Medulla oblongata (tissue), 1 donor: ENCODE measurements at regions not wholly inside any gene's neighbourhood (a gene's known extent, or its start where the extent isn't known, plus 50 kb on each side); places are given as distances from the start of the nearest gene placed in this dataset.
"Not testable (repeated sequence)": the region's sequence is repeated elsewhere in the genome, so short reads cannot be mapped to it uniquely, and the experiment has no call there.

ENCODE experiments used
- DNase-seq: peaks from one replicate; pipeline ENCODE4 v3.0.0-alpha.2; 2015; ENCODE audit errors: extremely low spot score

DNA sequence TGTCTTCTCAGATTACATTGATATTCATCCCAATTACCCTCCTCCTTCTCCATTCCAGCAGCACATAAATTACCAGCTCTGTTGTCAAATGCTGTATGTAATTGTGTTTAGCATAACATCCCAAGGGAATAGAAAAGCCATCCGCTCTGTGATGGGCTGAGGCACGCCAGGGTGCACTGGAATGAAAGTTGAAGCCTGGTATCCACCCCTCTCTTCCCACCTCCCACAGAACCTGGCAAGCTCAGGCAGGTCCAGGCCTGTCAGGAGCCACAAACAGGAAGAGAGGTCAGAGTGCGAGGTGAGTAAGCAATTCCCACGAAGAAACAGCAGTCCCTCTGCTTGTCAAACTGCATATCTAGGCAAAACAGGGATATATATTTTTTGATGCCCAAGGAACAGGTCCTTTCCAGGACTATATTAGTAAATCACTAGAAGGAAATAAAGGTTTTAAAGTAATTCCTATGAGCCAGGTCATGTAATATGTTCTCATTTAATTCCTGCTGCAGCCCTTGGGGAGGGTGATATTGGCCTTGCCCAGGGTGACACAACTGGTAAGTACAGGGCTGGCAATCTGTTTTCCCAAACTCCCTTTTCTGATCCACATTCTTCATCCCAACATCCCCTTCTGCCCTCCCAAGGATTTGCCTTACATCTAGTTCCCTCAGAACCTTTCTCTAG, 155.6 kb upstream of the GHITM start:
- DNase-seq = no peak

- no peak for DNase-seq
Observed at GRCh38 chr10:83984256-83984640, 155.1 kb upstream of the GHITM start.

GRCh38 chr10:83986800-83987199, 152.5 kb upstream of the GHITM start:
- DNase-seq = no peak

GRCh38 chr10:83987216-83987615, 152.1 kb upstream of the GHITM start:
- no peak for DNase-seq

- no peak for DNase-seq
Observed at GRCh38 chr10:83988435-83988834, 150.9 kb upstream of the GHITM start.

DNA sequence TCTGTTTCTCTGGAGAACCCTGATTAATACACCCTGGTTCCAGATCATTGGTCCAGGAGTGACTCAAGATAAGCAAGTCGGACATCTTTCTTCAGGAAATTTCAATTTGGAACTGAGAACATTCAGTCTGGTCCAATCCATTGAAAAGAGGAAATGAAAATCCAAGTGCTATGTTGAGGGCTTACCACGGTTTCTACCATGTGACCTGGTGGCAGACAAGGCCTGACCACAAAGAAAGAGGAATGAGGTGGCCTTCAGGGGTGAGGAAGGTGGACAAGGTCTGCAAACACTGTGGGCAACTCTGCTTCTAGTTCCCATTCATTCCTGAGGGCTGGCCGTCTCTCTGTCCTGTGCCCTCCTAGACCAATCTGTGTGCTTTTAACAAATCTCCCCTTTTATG, 149.2 kb upstream of the GHITM start:
- DNase-seq = peak; percentile 86

GRCh38 chr10:83991986-83992753, 147.1 kb upstream of the GHITM start:
- DNase-seq = no peak

- no peak for DNase-seq
Observed at GRCh38 chr10:83994325-83994724, 145.0 kb upstream of the GHITM start.

DNA sequence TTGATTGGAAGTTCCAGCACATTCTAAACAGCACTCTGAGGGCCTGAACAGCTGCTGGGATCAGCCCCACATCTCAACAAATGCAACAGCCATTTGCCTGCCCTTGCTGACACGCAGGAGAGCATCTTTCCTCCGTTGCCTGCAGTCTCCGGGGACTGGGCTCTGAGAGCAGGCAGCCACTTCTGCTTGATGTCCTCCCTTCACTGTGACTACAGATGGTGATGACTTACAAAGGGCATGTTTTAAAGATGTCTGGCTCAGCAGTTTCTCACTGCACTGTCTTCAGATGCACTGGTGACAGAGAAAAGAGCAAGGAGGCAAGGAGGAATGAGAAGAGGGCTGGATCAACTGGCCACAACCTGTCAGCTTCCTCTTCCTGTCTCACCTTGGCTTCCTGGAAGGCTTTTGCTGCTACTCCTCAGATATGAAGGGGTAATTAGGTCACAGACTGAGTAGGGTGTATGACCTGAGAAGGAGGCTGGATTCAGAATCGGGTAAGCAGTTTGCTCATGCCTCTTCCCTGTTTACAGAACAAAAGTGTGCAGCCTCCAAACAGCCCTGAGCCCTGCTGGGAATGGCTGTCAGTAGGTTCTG, 143.5 kb upstream of the GHITM start:
- DNase-seq = no peak

- no peak for DNase-seq
Observed at GRCh38 chr10:84004221-84004620, 135.1 kb upstream of the GHITM start.

GRCh38 chr10:84005403-84005802, 133.9 kb upstream of the GHITM start:
- DNase-seq = no peak

DNA sequence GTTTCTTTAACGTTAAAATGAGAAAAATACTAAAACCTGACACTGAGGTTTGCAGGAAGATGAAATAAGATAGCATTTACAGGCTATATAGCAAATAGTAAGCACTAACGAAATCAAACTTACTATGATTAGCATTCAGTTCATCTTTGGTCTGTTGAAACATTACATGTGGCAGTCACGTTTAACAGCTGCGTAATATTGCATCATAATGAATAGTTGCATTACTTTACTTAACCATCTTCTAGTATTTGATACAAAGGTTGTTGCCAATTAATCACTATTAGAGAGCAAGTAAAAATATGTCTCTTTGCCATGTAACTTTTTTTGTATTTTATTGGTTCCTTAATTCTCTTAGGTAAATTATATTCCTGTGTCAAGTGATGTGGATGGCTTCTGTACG, 131.8 kb upstream of the GHITM start:
- no peak for DNase-seq

DNA sequence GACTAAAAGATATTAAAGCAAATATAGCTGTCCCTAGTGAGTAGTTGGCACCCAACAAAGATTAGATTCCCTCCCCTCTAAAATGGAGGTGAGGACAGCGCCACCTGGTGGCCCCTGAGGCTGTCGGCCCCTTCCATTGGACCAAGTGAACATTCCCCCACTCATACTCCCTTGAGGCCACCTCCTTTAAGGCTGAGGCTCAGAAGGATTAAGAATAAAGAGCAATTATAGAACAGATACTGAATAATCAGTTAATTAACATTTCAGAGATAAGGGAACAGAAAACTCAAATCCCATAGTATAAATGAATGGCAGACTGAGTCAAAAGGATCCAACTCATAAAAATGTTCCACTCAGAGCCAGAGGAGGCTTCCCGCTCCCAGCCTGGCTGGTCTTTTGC, 130.4 kb upstream of the GHITM start:
- no peak for DNase-seq

DNA sequence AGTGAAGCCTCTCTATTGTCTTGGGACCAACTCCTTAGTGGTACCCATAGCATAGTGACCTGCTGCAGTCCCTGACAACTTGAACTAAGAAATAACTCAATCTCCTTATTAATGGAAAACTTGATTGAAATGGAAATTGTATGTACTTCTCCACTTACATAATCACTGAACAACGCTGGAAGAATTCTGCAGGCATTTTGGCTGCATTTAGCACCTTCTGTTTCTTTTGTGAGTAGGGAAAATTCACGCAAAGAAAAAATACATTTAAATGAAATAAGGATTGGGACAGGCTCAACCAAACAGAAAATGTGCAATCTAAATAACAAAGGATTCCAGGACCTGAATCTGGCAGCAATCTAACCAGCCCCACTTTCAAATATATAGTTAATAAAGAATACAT, 126.9 kb upstream of the GHITM start:
- no peak for DNase-seq

- DNase-seq = peak; percentile 9
Observed at GRCh38 chr10:84012831-84013458, 126.4 kb upstream of the GHITM start.

DNA sequence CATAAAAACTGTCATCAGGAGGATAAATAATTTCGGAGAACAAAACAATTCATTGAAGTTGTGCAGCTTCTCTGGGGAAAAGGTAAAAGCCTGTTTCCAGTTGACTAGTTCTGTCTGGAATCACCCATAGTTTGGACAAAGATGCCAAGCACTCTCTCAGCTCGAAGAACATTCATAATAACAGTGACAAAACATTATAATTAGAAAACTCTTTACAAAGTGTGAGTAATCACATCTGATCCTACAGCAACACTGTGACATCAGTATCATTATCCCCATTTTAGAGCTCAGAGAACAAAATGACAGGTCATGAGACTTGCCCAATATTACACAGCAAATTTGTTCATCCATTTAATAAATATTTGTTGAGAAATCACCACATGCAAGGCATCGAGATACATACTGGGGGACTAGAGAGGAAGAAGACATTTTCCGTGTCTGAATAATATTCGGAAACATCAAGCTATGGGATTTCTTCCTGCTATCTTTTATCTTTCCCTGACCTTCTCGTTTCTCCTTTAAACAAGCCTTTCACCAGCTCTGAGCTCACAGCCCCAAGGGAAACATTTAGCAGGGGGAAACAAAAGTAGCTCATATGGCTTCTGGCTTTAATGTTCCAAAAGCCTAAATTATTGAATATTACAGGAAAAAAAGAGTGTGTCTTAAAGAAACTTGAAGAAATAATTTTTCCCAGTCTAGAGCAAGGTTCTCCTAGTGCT, 123.3 kb upstream of the GHITM start:
- no peak for DNase-seq

- DNase-seq = no peak
Observed at GRCh38 chr10:84018826-84019225, 120.5 kb upstream of the GHITM start.

DNA sequence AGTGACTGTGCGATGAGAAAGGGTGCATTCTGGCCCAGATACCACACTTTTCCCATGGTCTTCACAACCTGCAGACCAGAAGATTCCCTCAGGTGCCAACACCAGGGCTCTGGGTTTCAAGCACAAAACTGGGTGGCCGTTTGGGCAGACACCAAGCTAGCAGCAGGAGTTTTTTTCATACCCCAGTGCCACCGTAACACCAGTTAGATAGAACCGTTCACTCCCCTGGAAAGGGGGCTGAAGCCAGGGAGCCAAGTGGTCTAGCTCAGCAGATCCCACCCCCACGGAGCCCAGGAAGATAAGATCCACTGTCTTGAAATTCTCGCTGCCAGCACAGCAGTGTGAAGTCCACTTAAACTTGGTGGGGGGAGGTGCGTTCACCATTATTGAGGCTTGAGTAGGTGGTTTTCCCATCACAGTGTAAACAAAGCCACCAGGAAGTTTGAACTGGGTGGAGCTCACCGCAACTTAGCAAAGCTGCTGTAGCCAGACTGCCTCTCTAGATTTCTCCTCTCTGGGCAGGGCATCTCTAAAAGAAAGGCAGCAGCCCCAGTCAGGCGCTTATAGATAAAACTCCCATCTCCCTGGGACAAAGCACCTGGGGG, 119.4 kb upstream of the GHITM start:
- not testable (repeated sequence) for DNase-seq

GRCh38 chr10:84026821-84027257, 112.5 kb upstream of the GHITM start:
- no peak for DNase-seq

- DNase-seq = no peak
Observed at GRCh38 chr10:84029840-84030239, 109.5 kb upstream of the GHITM start.

GRCh38 chr10:84038035-84038434, 101.3 kb upstream of the GHITM start:
- no peak for DNase-seq

- no peak for DNase-seq
Observed at GRCh38 chr10:84039957-84040356, 99.4 kb upstream of the GHITM start.
